ENCODE measurements at regions not wholly inside any gene's neighbourhood (a gene's known extent, or its start where the extent isn't known, plus 50 kb on each side); places are given as distances from the start of the nearest gene placed in this dataset.

- Histone ChIP-seq H3K9me3 (ENCODE audit: low read depth) (no peaks in the 10 kb centered on the region), H3K36me3 (ENCODE audit: low read depth) (no peaks in the 10 kb centered on the region), H3F3A (ENCODE audit: insufficient read depth) (no peaks in the 10 kb centered on the region)
Observed at GRCh38 chr7:27409311-27409710, 166.7 kb downstream of the EVX1 start.

GRCh38 chr7:27409776-27410175 lies 167.2 kb downstream of the EVX1 start:
- Histone ChIP-seq H3F3A (ENCODE audit: insufficient read depth) (no peaks in the 10 kb centered on the region), H3K9me2 (ENCODE audit: insufficient read depth) (no peaks in the 10 kb centered on the region), H3K36me3 (ENCODE audit: low read depth) (no peaks in the 10 kb centered on the region), H3K4me2 (ENCODE audit: unreplicated experiment) (no peak overlapping the region), H2AFZ (no peak overlapping the region), H3K27ac (no peak overlapping the region), H3K27me3 (replicated peaks; ENCODE audit: insufficient read depth) (no peaks in the 10 kb centered on the region; the same call in 1 of the 2 replicates), H3K9me3 (ENCODE audit: low read depth) (no peaks in the 10 kb centered on the region), H3K4me1 (ENCODE audit: insufficient read depth) (no peaks in the 10 kb centered on the region), H3K79me2 (ENCODE audit: insufficient read depth) (no peaks in the 10 kb centered on the region), H3K4me3 (no peak overlapping the region), H4K20me1 (ENCODE audit: insufficient read depth) (no peaks in the 10 kb centered on the region), H3K9ac (no peak overlapping the region)
- WGBS, 2 experiments (ENCODE audit: low coverage in 1 of 2, low lambda C conversion rate in 2 of 2, missing lambda C conversion rate in 2 of 2) = 19 to 29% methylated on average over 2 of the region's 2 CpGs
- no peak for TF ChIP-seq EZH2phosphoT487 (IDR thresholded peaks at IDR 0.05; ENCODE audit: insufficient read depth, low read depth)
- no peak for TF ChIP-seq EZH2 (IDR thresholded peaks at IDR 0.05; ENCODE audit: insufficient read depth, poor library complexity, severe bottlenecking)
- in situ Hi-C loops (cut with MboI) = no loop called here
- DNase-seq = peak; percentile 6

More at GRCh38 chr7:27409311-27409710, 166.7 kb downstream of the EVX1 start:
- in situ Hi-C loops (cut with MboI) = no loop called here
- Histone ChIP-seq H3K4me2 (ENCODE audit: unreplicated experiment) (no peak overlapping the region), H3K9ac (no peak overlapping the region), H3K27ac (no peak overlapping the region), H3K79me2 (ENCODE audit: insufficient read depth) (no peaks in the 10 kb centered on the region), H3K27me3 (replicated peaks; ENCODE audit: insufficient read depth) (no peaks in the 10 kb centered on the region; the same call in 1 of the 2 replicates), H3K4me1 (ENCODE audit: insufficient read depth) (no peaks in the 10 kb centered on the region), H3K4me3 (no peak overlapping the region), H2AFZ (no peak overlapping the region), H3K9me2 (ENCODE audit: insufficient read depth) (no peaks in the 10 kb centered on the region), H4K20me1 (ENCODE audit: insufficient read depth) (no peaks in the 10 kb centered on the region)
- 47 to 54% methylated on average over 3 of the region's 3 CpGs for WGBS, 2 experiments (ENCODE audit: low coverage in 1 of 2, low lambda C conversion rate in 2 of 2, missing lambda C conversion rate in 2 of 2)
- TF ChIP-seq EZH2phosphoT487 (IDR thresholded peaks at IDR 0.05; ENCODE audit: insufficient read depth, low read depth) (no peak), EZH2 (IDR thresholded peaks at IDR 0.05; ENCODE audit: insufficient read depth, poor library complexity, severe bottlenecking) (no peak)
- DNase-seq = no peak

DNA sequence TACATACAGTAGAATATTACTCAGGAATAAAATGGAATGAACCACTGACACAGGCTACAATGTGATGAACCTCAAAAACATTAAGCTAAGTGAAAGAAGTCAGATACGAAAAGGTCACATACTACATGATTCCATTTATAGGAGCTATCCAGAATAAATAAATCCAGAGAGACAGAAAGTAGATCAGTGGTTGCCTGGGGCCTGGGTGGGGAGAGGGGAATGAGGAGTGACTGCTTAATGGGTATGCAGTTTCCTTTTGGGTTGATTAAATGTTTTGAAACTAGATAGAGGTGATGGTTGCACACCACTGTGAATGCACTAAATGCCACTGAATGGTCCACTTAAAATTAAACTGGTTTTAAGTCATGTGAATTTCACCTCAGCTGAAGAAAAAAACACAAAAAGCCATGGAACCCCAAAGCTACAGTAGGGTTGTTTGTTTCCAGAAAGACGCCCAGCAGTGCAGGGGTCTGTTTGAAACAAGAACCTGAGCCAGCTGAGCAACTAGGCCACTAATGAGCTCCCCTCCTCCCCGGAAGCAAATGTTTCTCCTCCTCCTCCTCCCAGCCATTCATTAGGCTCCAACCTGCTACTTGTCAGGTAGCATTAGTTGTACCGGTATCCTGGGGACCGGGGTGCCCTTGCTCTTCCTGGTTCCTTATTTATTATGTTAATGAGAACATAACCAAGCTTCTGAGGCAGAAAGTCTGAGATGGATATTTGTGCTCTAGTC lies 168.4 kb downstream of the EVX1 start:
- Histone ChIP-seq H3K79me2 (ENCODE audit: insufficient read depth) (no peaks in the 10 kb centered on the region), H3K9me2 (ENCODE audit: insufficient read depth) (no peaks in the 10 kb centered on the region), H3K4me2 (ENCODE audit: unreplicated experiment) (no peak overlapping the region), H3F3A (ENCODE audit: insufficient read depth) (no peaks in the 10 kb centered on the region), H3K9ac (no peak overlapping the region), H3K27ac (no peak overlapping the region), H3K9me3 (ENCODE audit: low read depth) (no peaks in the 10 kb centered on the region), H4K20me1 (ENCODE audit: insufficient read depth) (no peaks in the 10 kb centered on the region), H2AFZ (no peak overlapping the region), H3K4me3 (no peak overlapping the region), H3K27me3 (replicated peaks; ENCODE audit: insufficient read depth) (no peaks in the 10 kb centered on the region; the same call in 1 of the 2 replicates), H3K36me3 (ENCODE audit: low read depth) (no peaks in the 10 kb centered on the region), H3K4me1 (ENCODE audit: insufficient read depth) (no peaks in the 10 kb centered on the region)
- WGBS, 2 experiments (ENCODE audit: low coverage in 1 of 2, low lambda C conversion rate in 2 of 2, missing lambda C conversion rate in 2 of 2) = 72 to 74% methylated on average over 5 of the region's 5 CpGs
- TF ChIP-seq EZH2phosphoT487 (IDR thresholded peaks at IDR 0.05; ENCODE audit: insufficient read depth, low read depth) (no peak), EZH2 (IDR thresholded peaks at IDR 0.05; ENCODE audit: insufficient read depth, poor library complexity, severe bottlenecking) (no peak)
- DNase-seq = no peak
- in situ Hi-C loops (cut with MboI) = no loop called here

- WGBS, 2 experiments (ENCODE audit: low coverage in 1 of 2, low lambda C conversion rate in 2 of 2, missing lambda C conversion rate in 2 of 2) = 69 to 78% methylated on average over 7 of the region's 7 CpGs
- Histone ChIP-seq H3K4me3 (no peak overlapping the region), H3F3A (ENCODE audit: insufficient read depth) (no peaks in the 10 kb centered on the region), H3K4me1 (ENCODE audit: insufficient read depth) (no peaks in the 10 kb centered on the region), H4K20me1 (ENCODE audit: insufficient read depth) (no peaks in the 10 kb centered on the region), H3K9me2 (ENCODE audit: insufficient read depth) (no peaks in the 10 kb centered on the region), H3K9me3 (ENCODE audit: low read depth) (no peaks in the 10 kb centered on the region), H3K27ac (no peak overlapping the region), H3K79me2 (ENCODE audit: insufficient read depth) (no peaks in the 10 kb centered on the region), H3K4me2 (ENCODE audit: unreplicated experiment) (no peak overlapping the region), H2AFZ (no peak overlapping the region), H3K9ac (no peak overlapping the region), H3K36me3 (ENCODE audit: low read depth) (no peaks in the 10 kb centered on the region), H3K27me3 (replicated peaks; ENCODE audit: insufficient read depth) (no peaks in the 10 kb centered on the region; the same call in 1 of the 2 replicates)
- in situ Hi-C loops (cut with MboI) = no loop called here
- no peak for DNase-seq
- TF ChIP-seq EZH2 (IDR thresholded peaks at IDR 0.05; ENCODE audit: insufficient read depth, poor library complexity, severe bottlenecking) (no peak), EZH2phosphoT487 (IDR thresholded peaks at IDR 0.05; ENCODE audit: insufficient read depth, low read depth) (no peak)
Observed at GRCh38 chr7:27412164-27412563, 169.6 kb downstream of the EVX1 start.

Data from GM23248 (cell line).